HCT116 (cell line): ENCODE measurements at regions not wholly inside any gene's neighbourhood (a gene's known extent, or its start where the extent isn't known, plus 50 kb on each side); places are given as distances from the start of the nearest gene placed in this dataset.

ENCODE experiments used
- ATAC-seq: fragments of 200-7000 bp; cut with Tn5 transposase; 2 replicates; pipeline ENCODE4 v1.9.1; 2020; ENCODE audit warnings: mild to moderate bottlenecking, moderate library complexity
- BruUV-seq: library from RNA; stranded (reverse); fragments of 400-500 nt; replicated peaks from 2 replicates; lab custom pipeline; 2021; lab: Mats Ljungman, UMichigan
- CTCF ChIA-PET: fragments of 300-600 bp; sonication (Branson Sonifier 250); formaldehyde crosslinking; loops from one replicate; lab custom pipeline; 2021; ENCODE audit warnings: antibody characterized with exemption; lab: Charles Lee
- POLR2A ChIA-PET: fragments of 300-600, 350-600 bp; sonication (Branson Sonifier 250); formaldehyde crosslinking; loops from one replicate; lab custom pipeline; 2021; ENCODE audit warnings: antibody characterized with exemption; lab: Charles Lee
- RAD21 ChIA-PET, 2 experiments: fragments of 300-600 bp; sonication (Branson Sonifier 250); formaldehyde crosslinking; loops; one replicate each; lab custom pipeline; 2023; ENCODE audit warnings: low total read pairs in 2 of 2; ENCODE audit not compliant: uncharacterized antibody in 2 of 2, unreplicated experiment in 2 of 2, low non-redundant PET in 1 of 2; lab: Charles Lee
- DNase-seq: peaks from one replicate; pipeline ENCODE4 v3.0.0-alpha.2; 2010; ENCODE audit warnings: low read depth, low spot score
- H2AFZ ChIP-seq: fragments of 200-600 bp; shearing (Covaris generic), sonication (generic); 2 replicates; pipeline ENCODE4 v1.6.1; 2017; ENCODE audit warnings: low read depth, mixed run types, mixed read lengths, antibody characterized with exemption, low read length; ENCODE audit not compliant: poor library complexity, severe bottlenecking
- H3K27ac ChIP-seq: 2 replicates; pipeline ENCODE4 v1.5.1; 2012; ENCODE audit warnings: low read depth, low read length
- H3K27me3 ChIP-seq: fragments of 200-600 bp; sonication (generic); 2 replicates; pipeline ENCODE4 v1.6.1; 2016; ENCODE audit warnings: mixed run types, low read length, mixed read lengths; ENCODE audit not compliant: insufficient read depth
- H3K36me3 ChIP-seq, 2 experiments: fragments of 200-500 bp in 1 of 2; fragments of 200-600 bp in 1 of 2; sonication (Bioruptor generic) in 1 of 2; sonication (generic) in 1 of 2; 2 replicates each; pipeline versions ENCODE4 v1.5.1 to v1.6.1; 2014 to 2016; ENCODE audit warnings: low read length in 2 of 2, inconsistent platforms in 1 of 2, mixed read lengths in 1 of 2, mixed run types in 1 of 2; ENCODE audit not compliant: insufficient read depth in 2 of 2, control insufficient read depth in 1 of 2
- H3K4me1 ChIP-seq, 2 experiments: fragments of 200-600 bp in 1 of 2; sonication (generic) in 1 of 2; 2 replicates each; pipeline versions ENCODE4 v1.5.1 to v1.6.1; 2012 to 2017; ENCODE audit warnings: low read length in 2 of 2, inconsistent platforms in 1 of 2, mild to moderate bottlenecking in 1 of 2, mixed read lengths in 1 of 2, mixed run types in 1 of 2, moderate library complexity in 1 of 2; ENCODE audit not compliant: insufficient read depth in 2 of 2, control insufficient read depth in 1 of 2
- H3K4me2 ChIP-seq: fragments of 200-600 bp; sonication (generic); 2 replicates; pipeline ENCODE4 v1.6.1; 2017; ENCODE audit warnings: mixed run types, low read length, mixed read lengths
- H3K4me3 ChIP-seq, 2 experiments: fragments of 200-600 bp in 1 of 2; sonication (generic) in 1 of 2; replicated peaks in 1 of 2; 2 replicates each; pipeline ENCODE4 v1.5.1; 2011 to 2016; ENCODE audit warnings: low read length in 2 of 2, control low read depth in 1 of 2, low read depth in 1 of 2, mild to moderate bottlenecking in 1 of 2, mixed read lengths in 1 of 2, mixed run types in 1 of 2
- H3K79me2 ChIP-seq: fragments of 200-600 bp; sonication (generic); 2 replicates; pipeline ENCODE4 v1.6.1; 2017; ENCODE audit warnings: mild to moderate bottlenecking, mixed run types, low read length, moderate library complexity, mixed read lengths; ENCODE audit not compliant: insufficient read depth
- H3K9ac ChIP-seq: fragments of 200-600 bp; sonication (generic); 2 replicates; pipeline ENCODE4 v1.6.1; 2016; ENCODE audit warnings: low read length, mixed read lengths
- H3K9me2 ChIP-seq: fragments of 200-600 bp; sonication (generic), shearing (Covaris generic); 2 replicates; pipeline ENCODE4 v1.6.1; 2017; ENCODE audit warnings: mixed run types, mild to moderate bottlenecking, moderate library complexity; ENCODE audit not compliant: insufficient read depth
- H3K9me3 ChIP-seq, 2 experiments: fragments of 200-500 bp in 1 of 2; fragments of 200-600 bp in 1 of 2; sonication (Bioruptor generic) in 1 of 2; sonication (generic) in 1 of 2; 2 replicates each; pipeline ENCODE4 v1.6.1; 2014 to 2017; ENCODE audit warnings: low read length in 2 of 2, mixed read lengths in 2 of 2, inconsistent platforms in 1 of 2, low read depth in 1 of 2, mild to moderate bottlenecking in 1 of 2, mixed run types in 1 of 2, moderate library complexity in 1 of 2; ENCODE audit not compliant: control insufficient read depth in 1 of 2, insufficient read depth in 1 of 2
- H4K20me1 ChIP-seq: fragments of 200-600 bp; sonication (generic), shearing (Covaris generic); 2 replicates; pipeline ENCODE4 v1.6.1; 2017; ENCODE audit warnings: mixed run types, mild to moderate bottlenecking, moderate library complexity; ENCODE audit not compliant: insufficient read depth
- EGR1 ChIP-seq: IDR thresholded peaks from 2 replicates; pipeline ENCODE4 v1.6.1; 2012; ENCODE audit warnings: low read depth
- FOSL1 ChIP-seq: IDR thresholded peaks from 2 replicates; pipeline ENCODE4 v1.6.1; 2012; ENCODE audit warnings: low read depth
- JUND ChIP-seq: IDR thresholded peaks from 2 replicates; pipeline ENCODE4 v1.6.1; 2012
- POLR2A ChIP-seq: IDR thresholded peaks from 2 replicates; pipeline ENCODE4 v1.7.0; 2011; ENCODE audit warnings: borderline replicate concordance; ENCODE audit not compliant: insufficient read depth, insufficient read length; ENCODE audit errors: extremely low read depth
- intact Hi-C: fragments of 100-400 bp; cut with micrococcal nuclease; formaldehyde crosslinking; loops from 2 replicates; pipeline ENCODE4 v1.10.0; 2022
- TF ChIP-seq, protein P1 (sequence below): IDR thresholded peaks from 2 replicates; pipeline ENCODE4 v1.6.1; 2011; ENCODE audit warnings: mild to moderate bottlenecking, low read length, moderate library complexity; ENCODE audit not compliant: insufficient replicate concordance; ENCODE audit errors: extremely low read depth

- H3K4me2 ChIP-seq, result no peak overlapping the region
- RAD21 ChIA-PET, result no interaction called here
- CTCF ChIA-PET, result no interaction called here
- H3K9ac ChIP-seq, result no peak overlapping the region
- no peaks in the 10 kb centered on the region for H3K9me2 ChIP-seq
- H3K36me3 ChIP-seq, result no peaks in the 10 kb centered on the region
- no peak overlapping the region for H3K27ac ChIP-seq
- no peak for TF ChIP-seq FOSL1
- TF ChIP-seq JUND, result no peak
- no peak for TF ChIP-seq EGR1
- no peak for TF ChIP-seq POLR2A
- no peaks in the 10 kb centered on the region for H3K9me3 ChIP-seq
- no peaks in the 10 kb centered on the region for H4K20me1 ChIP-seq
- BruUV-seq, result no TSS peak
- ATAC-seq (no peak), DNase-seq (no peak)
- intact Hi-C loops, result no loop called here
- 0 out of 2 replicates have a peak, but pooled peaks cover 5% of the 10 kb centered on the region for H3K27me3 ChIP-seq
- no peaks in the 10 kb centered on the region for H3K4me1 ChIP-seq
- POLR2A ChIA-PET, result no interaction called here
- H3K79me2 ChIP-seq, result no peaks in the 10 kb centered on the region
- no peak overlapping the region for H3K4me3 ChIP-seq
- H2AFZ ChIP-seq, result no peak overlapping the region
These were observed 481.5 kb downstream of the EBF1 start for GRCh38 chr5:158618256-158618655.

DNA sequence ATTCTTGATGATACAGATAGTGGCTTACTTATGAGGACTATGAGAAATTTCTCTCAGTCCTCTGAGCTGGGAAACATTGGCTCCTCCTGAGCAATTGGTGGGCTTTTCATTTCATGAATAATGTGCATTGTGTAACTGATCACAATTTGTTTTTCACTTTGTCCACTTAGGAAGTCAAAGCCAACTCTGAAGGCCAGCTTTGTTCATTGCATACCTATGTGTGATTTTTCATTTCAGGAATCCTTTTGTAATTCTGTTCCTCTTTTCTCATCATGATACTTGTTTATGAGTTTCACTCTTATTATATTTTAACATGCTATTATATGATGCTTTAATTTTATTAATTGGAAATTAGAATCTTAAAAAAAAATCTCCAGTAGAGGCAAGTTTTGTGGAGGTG is 483.0 kb downstream of the EBF1 start:
- Histone ChIP-seq H3K4me3 (no peak overlapping the region), H3K9me3 (no peaks in the 10 kb centered on the region), H3K9me2 (no peaks in the 10 kb centered on the region), H3K9ac (no peak overlapping the region), H3K4me1 (no peaks in the 10 kb centered on the region), H3K4me2 (no peak overlapping the region), H3K27ac (no peak overlapping the region), H3K36me3 (no peaks in the 10 kb centered on the region), H2AFZ (no peak overlapping the region), H3K79me2 (no peaks in the 10 kb centered on the region), H4K20me1 (no peaks in the 10 kb centered on the region), H3K27me3 (0 out of 2 replicates have a peak, but pooled peaks cover 5% of the 10 kb centered on the region)
- no TSS peak for BruUV-seq
- ChIA-PET POLR2A (no interaction called here), CTCF (no interaction called here), RAD21 (no interaction called here)
- DNase-seq (no peak), ATAC-seq (no peak)
- intact Hi-C loops, result no loop called here
- TF ChIP-seq, protein P1, sequence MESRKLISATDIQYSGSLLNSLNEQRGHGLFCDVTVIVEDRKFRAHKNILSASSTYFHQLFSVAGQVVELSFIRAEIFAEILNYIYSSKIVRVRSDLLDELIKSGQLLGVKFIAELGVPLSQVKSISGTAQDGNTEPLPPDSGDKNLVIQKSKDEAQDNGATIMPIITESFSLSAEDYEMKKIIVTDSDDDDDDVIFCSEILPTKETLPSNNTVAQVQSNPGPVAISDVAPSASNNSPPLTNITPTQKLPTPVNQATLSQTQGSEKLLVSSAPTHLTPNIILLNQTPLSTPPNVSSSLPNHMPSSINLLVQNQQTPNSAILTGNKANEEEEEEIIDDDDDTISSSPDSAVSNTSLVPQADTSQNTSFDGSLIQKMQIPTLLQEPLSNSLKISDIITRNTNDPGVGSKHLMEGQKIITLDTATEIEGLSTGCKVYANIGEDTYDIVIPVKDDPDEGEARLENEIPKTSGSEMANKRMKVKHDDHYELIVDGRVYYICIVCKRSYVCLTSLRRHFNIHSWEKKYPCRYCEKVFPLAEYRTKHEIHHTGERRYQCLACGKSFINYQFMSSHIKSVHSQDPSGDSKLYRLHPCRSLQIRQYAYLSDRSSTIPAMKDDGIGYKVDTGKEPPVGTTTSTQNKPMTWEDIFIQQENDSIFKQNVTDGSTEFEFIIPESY, result no peak
